Suprapubic skin (tissue), 4 donors: ENCODE measurements at regions not wholly inside any gene's neighbourhood (a gene's known extent, or its start where the extent isn't known, plus 50 kb on each side); places are given as distances from the start of the nearest gene placed in this dataset.

ENCODE experiments used
- DNase-seq, 2 donors: peaks; one replicate each; pipeline ENCODE4 v3.0.0-alpha.2; 2019; ENCODE audit warnings: low spot score in 2 of 2
- H3K27ac ChIP-seq: fragments of 200-600 bp; sonication (generic); one replicate; pipeline ENCODE4 v1.5.1; 2019
- H3K27me3 ChIP-seq: fragments of 200-600 bp; sonication (generic); one replicate; pipeline ENCODE4 v1.5.1; 2019
- H3K36me3 ChIP-seq: fragments of 200-600 bp; sonication (generic); one replicate; pipeline ENCODE4 v1.5.1; 2019
- H3K4me1 ChIP-seq: fragments of 200-600 bp; sonication (generic); one replicate; pipeline ENCODE4 v1.5.1; 2019
- H3K4me3 ChIP-seq: fragments of 200-600 bp; sonication (generic); one replicate; pipeline ENCODE4 v1.5.1; 2019; ENCODE audit warnings: mild to moderate bottlenecking
- H3K9me3 ChIP-seq: fragments of 200-600 bp; sonication (generic); one replicate; pipeline ENCODE4 v1.5.1; 2019
- EP300 ChIP-seq: sonication (generic); formaldehyde crosslinking; IDR thresholded peaks from one replicate; pipeline ENCODE4 v1.6.1; 2017; ENCODE audit warnings: antibody characterized with exemption
- POLR2A ChIP-seq, 2 donors: fragments of 450-650 bp; IDR thresholded peaks; one replicate each; pipeline ENCODE4 v1.6.1; 2017; ENCODE audit warnings: antibody characterized with exemption in 2 of 2, mild to moderate bottlenecking in 2 of 2, moderate library complexity in 2 of 2
- POLR2AphosphoS5 ChIP-seq, 3 donors: sonication (generic); formaldehyde crosslinking; IDR thresholded peaks; one replicate each; pipeline ENCODE4 v1.6.1; 2017; ENCODE audit warnings: antibody characterized with exemption in 3 of 3
- WGBS: methylation state at CpG from one replicate; pipeline ENCODE4 v1.1.5; 2018; 5-methylcytosine and 5-hydroxymethylcytosine counted together
- TF ChIP-seq, protein P1 (sequence below), 2 donors: fragments of 200-600 bp in 1 of 2; fragments of 450-650 bp in 1 of 2; sonication (generic) in 1 of 2; IDR thresholded peaks; one replicate each; pipeline ENCODE4 v1.5.1; 2016 to 2019; ENCODE audit warnings: antibody characterized with exemption in 2 of 2, mild to moderate bottlenecking in 1 of 2, moderate library complexity in 1 of 2

GRCh38 chr16:55408661-55409060, 70.3 kb upstream of the MMP2 start:
- WGBS: 91% methylated on average over 6 of the region's 6 CpGs
- TF ChIP-seq EP300: no peak
- TF ChIP-seq, protein P1, sequence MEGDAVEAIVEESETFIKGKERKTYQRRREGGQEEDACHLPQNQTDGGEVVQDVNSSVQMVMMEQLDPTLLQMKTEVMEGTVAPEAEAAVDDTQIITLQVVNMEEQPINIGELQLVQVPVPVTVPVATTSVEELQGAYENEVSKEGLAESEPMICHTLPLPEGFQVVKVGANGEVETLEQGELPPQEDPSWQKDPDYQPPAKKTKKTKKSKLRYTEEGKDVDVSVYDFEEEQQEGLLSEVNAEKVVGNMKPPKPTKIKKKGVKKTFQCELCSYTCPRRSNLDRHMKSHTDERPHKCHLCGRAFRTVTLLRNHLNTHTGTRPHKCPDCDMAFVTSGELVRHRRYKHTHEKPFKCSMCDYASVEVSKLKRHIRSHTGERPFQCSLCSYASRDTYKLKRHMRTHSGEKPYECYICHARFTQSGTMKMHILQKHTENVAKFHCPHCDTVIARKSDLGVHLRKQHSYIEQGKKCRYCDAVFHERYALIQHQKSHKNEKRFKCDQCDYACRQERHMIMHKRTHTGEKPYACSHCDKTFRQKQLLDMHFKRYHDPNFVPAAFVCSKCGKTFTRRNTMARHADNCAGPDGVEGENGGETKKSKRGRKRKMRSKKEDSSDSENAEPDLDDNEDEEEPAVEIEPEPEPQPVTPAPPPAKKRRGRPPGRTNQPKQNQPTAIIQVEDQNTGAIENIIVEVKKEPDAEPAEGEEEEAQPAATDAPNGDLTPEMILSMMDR (IDR thresholded peaks at IDR 0.05): no peak
- Histone ChIP-seq H3K27me3 (no peaks in the 10 kb centered on the region), H3K27ac (no peak overlapping the region), H3K36me3 (no peaks in the 10 kb centered on the region), H3K4me1 (peaks cover 12% of the 10 kb centered on the region), H3K4me3 (no peak overlapping the region), H3K9me3 (no peaks in the 10 kb centered on the region)
- DNase-seq: no peak

GRCh38 chr16:55411231-55411630, 67.8 kb upstream of the MMP2 start:
- no peak for TF ChIP-seq POLR2A (IDR thresholded peaks at IDR 0.05)
- TF ChIP-seq, protein P1 (IDR thresholded peaks at IDR 0.05): no peak
- no peak for TF ChIP-seq EP300
- no peak for TF ChIP-seq POLR2AphosphoS5 (IDR thresholded peaks at IDR 0.05)
- DNase-seq: no peak
- Histone ChIP-seq H3K9me3 (no peaks in the 10 kb centered on the region), H3K27ac (no peak overlapping the region), H3K27me3 (no peaks in the 10 kb centered on the region), H3K36me3 (no peaks in the 10 kb centered on the region), H3K4me3 (no peak overlapping the region), H3K4me1 (peaks cover 19% of the 10 kb centered on the region)
- WGBS: 33% methylated on average over 3 of the region's 3 CpGs

GRCh38 chr16:55418586-55418985, 60.4 kb upstream of the MMP2 start:
- no peak for DNase-seq
- no peaks in the 10 kb centered on the region for H3K9me3 ChIP-seq
- H3K36me3 ChIP-seq: no peaks in the 10 kb centered on the region
- no peak overlapping the region for H3K4me3 ChIP-seq
- H3K27me3 ChIP-seq: peaks cover 3% of the 10 kb centered on the region
- H3K27ac ChIP-seq: no peak overlapping the region
- peaks cover 7% of the 10 kb centered on the region for H3K4me1 ChIP-seq
- TF ChIP-seq POLR2A (IDR thresholded peaks at IDR 0.05): no peak
- no peak for TF ChIP-seq EP300
- no peak for TF ChIP-seq POLR2AphosphoS5 (IDR thresholded peaks at IDR 0.05)
- 60% methylated on average over 2 of the region's 2 CpGs for WGBS

GRCh38 chr16:55421226-55421625, 57.8 kb upstream of the MMP2 start:
- no peaks in the 10 kb centered on the region for H3K36me3 ChIP-seq
- no peak overlapping the region for H3K27ac ChIP-seq
- H3K9me3 ChIP-seq: no peaks in the 10 kb centered on the region
- DNase-seq: no peak
- no peak overlapping the region for H3K4me3 ChIP-seq
- H3K4me1 ChIP-seq: no peaks in the 10 kb centered on the region
- 50% methylated on average over 9 of the region's 9 CpGs for WGBS
- TF ChIP-seq, protein P1 (IDR thresholded peaks at IDR 0.05): no peak
- TF ChIP-seq EP300 (no peak), POLR2AphosphoS5 (IDR thresholded peaks at IDR 0.05) (no peak), POLR2A (IDR thresholded peaks at IDR 0.05) (no peak)
- H3K27me3 ChIP-seq: peaks cover 3% of the 10 kb centered on the region

- no peaks in the 10 kb centered on the region for H3K36me3 ChIP-seq
- no peaks in the 10 kb centered on the region for H3K9me3 ChIP-seq
- TF ChIP-seq, protein P1 (IDR thresholded peaks at IDR 0.05): no peak
- no peak for TF ChIP-seq EP300
- TF ChIP-seq POLR2A (IDR thresholded peaks at IDR 0.05): no peak
- no peak for TF ChIP-seq POLR2AphosphoS5 (IDR thresholded peaks at IDR 0.05)
- H3K4me3 ChIP-seq: no peak overlapping the region
- H3K27me3 ChIP-seq: no peaks in the 10 kb centered on the region
- peaks cover 11% of the 10 kb centered on the region for H3K4me1 ChIP-seq
- 57% methylated on average over 5 of the region's 5 CpGs for WGBS
- H3K27ac ChIP-seq: no peak overlapping the region
- no peak for DNase-seq
These were observed 52.0 kb upstream of the MMP2 start for GRCh38 chr16:55426865-55427484.
